H1 (cell line): ENCODE measurements at regions not wholly inside any gene's neighbourhood (a gene's known extent, or its start where the extent isn't known, plus 50 kb on each side); places are given as distances from the start of the nearest gene placed in this dataset.

Experiments used
- CTCF ChIA-PET: fragments of 300-600 bp; sonication (Branson Sonifier 250); formaldehyde crosslinking; loops from one replicate; lab custom pipeline; 2021; ENCODE audit not compliant: partially characterized antibody; lab: Charles Lee
- POLR2A ChIA-PET: fragments of 300-600 bp; sonication (Branson Sonifier 250); formaldehyde crosslinking; loops from one replicate; lab custom pipeline; 2021; ENCODE audit warnings: inconsistent platforms; ENCODE audit not compliant: partially characterized antibody; lab: Charles Lee
- DNase-seq, 2 experiments: peaks; one replicate each; pipeline versions ENCODE4 v3.0.0 to v3.0.0-alpha.2; 2010 to 2022; ENCODE audit warnings: low spot score in 2 of 2, low read depth in 1 of 2, mixed read lengths in 1 of 2
- FAIRE-seq: peaks from 2 replicates; lab custom pipeline; 2011; peaks lifted over from hg19 to GRCh38; lab: Jason Lieb, UNC
- H2AFZ ChIP-seq: 2 replicates; pipeline ENCODE4 v1.8.1; 2012; ENCODE audit warnings: low read length, inconsistent platforms
- H2AK5ac ChIP-seq: 2 replicates; pipeline ENCODE4 v1.6.1; 2013; ENCODE audit warnings: low read depth, low read length
- H2BK120ac ChIP-seq: replicated peaks from 2 replicates; pipeline ENCODE3; 2013; ENCODE audit warnings: low read depth, low read length, inconsistent platforms
- H2BK12ac ChIP-seq: 2 replicates; pipeline ENCODE4 v1.6.1; 2013; ENCODE audit warnings: low read depth, low read length
- H2BK15ac ChIP-seq: 2 replicates; pipeline ENCODE4 v1.6.1; 2013; ENCODE audit warnings: low read length
- H2BK20ac ChIP-seq: 2 replicates; pipeline ENCODE4 v1.6.1; 2013; ENCODE audit warnings: low read length
- H2BK5ac ChIP-seq: 2 replicates; pipeline ENCODE4 v1.6.1; 2013; ENCODE audit warnings: low read depth, low read length
- H3K14ac ChIP-seq: 2 replicates; pipeline ENCODE4 v1.6.1; 2013; ENCODE audit warnings: inconsistent platforms; ENCODE audit not compliant: insufficient read length
- H3K18ac ChIP-seq: 2 replicates; pipeline ENCODE4 v1.6.1; 2013; ENCODE audit warnings: low read length; ENCODE audit errors: extremely low read depth
- H3K23ac ChIP-seq: 2 replicates; pipeline ENCODE4 v1.6.1; 2013; ENCODE audit warnings: inconsistent platforms; ENCODE audit not compliant: insufficient read length
- H3K23me2 ChIP-seq: 2 replicates; pipeline ENCODE4 v1.6.1; 2013; ENCODE audit warnings: low read depth, low read length
- H3K27ac ChIP-seq: 2 replicates; pipeline ENCODE4 v1.6.1; 2011; ENCODE audit warnings: low read depth, low read length, inconsistent platforms
- H3K27me3 ChIP-seq, 4 experiments: replicated peaks in 1 of 4; 1 replicate in 1 of 4; 2 replicates in 3 of 4; pipeline versions ENCODE4 v1.6.1 to v1.8.1; 2011 to 2013; ENCODE audit warnings: low read length in 3 of 4, mild to moderate bottlenecking in 3 of 4, inconsistent platforms in 2 of 4, mixed read lengths in 2 of 4, moderate library complexity in 1 of 4; ENCODE audit not compliant: control insufficient read depth in 3 of 4, insufficient read depth in 3 of 4; ENCODE audit errors: extremely low read depth in 1 of 4
- H3K36me3 ChIP-seq, 4 experiments: 2 replicates each; pipeline versions ENCODE4 v1.6.1 to v1.8.1; 2011 to 2013; ENCODE audit warnings: mild to moderate bottlenecking in 4 of 4, low read length in 3 of 4, moderate library complexity in 2 of 4, control low read depth in 1 of 4, inconsistent platforms in 1 of 4; ENCODE audit not compliant: insufficient read depth in 4 of 4, control insufficient read depth in 2 of 4
- H3K4ac ChIP-seq: replicated peaks from 2 replicates; pipeline ENCODE3; 2013; ENCODE audit warnings: low read length, low read depth, mixed read lengths, inconsistent platforms; ENCODE audit not compliant: insufficient read length
- H3K4me1 ChIP-seq, 4 experiments: replicated peaks in 1 of 4; 1 replicate in 1 of 4; 2 replicates in 3 of 4; pipeline versions ENCODE4 v1.6.1 to v1.8.1; 2011 to 2013; ENCODE audit warnings: low read length in 3 of 4, inconsistent platforms in 2 of 4, mixed read lengths in 1 of 4; ENCODE audit not compliant: insufficient read depth in 4 of 4, control insufficient read depth in 3 of 4
- H3K4me2 ChIP-seq, 2 experiments: 2 replicates each; pipeline versions ENCODE4 v1.6.1 to v1.8.1; 2011 to 2013; ENCODE audit warnings: low read depth in 2 of 2, low read length in 2 of 2, control low read depth in 1 of 2, inconsistent platforms in 1 of 2, mild to moderate bottlenecking in 1 of 2; ENCODE audit not compliant: insufficient read depth in 1 of 2
- H3K4me3 ChIP-seq, 4 experiments: fragments of 200-600, 300-600 bp in 1 of 4; sonication (generic), shearing (Covaris generic), sonication (Bioruptor Twin) in 1 of 4; 2 replicates each; pipeline versions ENCODE4 v1.5.1 to v1.8.1; 2011 to 2016; ENCODE audit warnings: low read length in 4 of 4, low read depth in 3 of 4, control low read depth in 2 of 4, inconsistent platforms in 2 of 4, mild to moderate bottlenecking in 2 of 4, mixed read lengths in 1 of 4, moderate library complexity in 1 of 4; ENCODE audit not compliant: insufficient read depth in 2 of 4; ENCODE audit errors: extremely low read depth in 1 of 4
- H3K56ac ChIP-seq: replicated peaks from 2 replicates; pipeline ENCODE3; 2013; ENCODE audit warnings: low read depth, mild to moderate bottlenecking, mixed read lengths, low read length, inconsistent platforms; ENCODE audit not compliant: insufficient read length
- H3K79me1 ChIP-seq: 2 replicates; pipeline ENCODE4 v1.6.1; 2013; ENCODE audit warnings: low read depth, low read length, control low read depth
- H3K79me2 ChIP-seq, 2 experiments: 2 replicates each; pipeline versions ENCODE4 v1.6.1 to v1.8.1; 2012 to 2013; ENCODE audit warnings: low read length in 2 of 2, mild to moderate bottlenecking in 2 of 2, inconsistent platforms in 1 of 2; ENCODE audit not compliant: insufficient read depth in 2 of 2, control insufficient read depth in 1 of 2
- H3K9ac ChIP-seq, 4 experiments: replicated peaks in 1 of 4; 1 replicate in 1 of 4; 2 replicates in 3 of 4; pipeline versions ENCODE4 v1.6.1 to v1.8.1; 2011 to 2013; ENCODE audit warnings: low read depth in 3 of 4, low read length in 3 of 4, control low read depth in 2 of 4, mild to moderate bottlenecking in 2 of 4, moderate library complexity in 2 of 4, inconsistent platforms in 1 of 4; ENCODE audit errors: extremely low read depth in 1 of 4
- H3K9me3 ChIP-seq, 2 experiments: 2 replicates each; pipeline versions ENCODE4 v1.6.1 to v1.8.1; 2012 to 2013; ENCODE audit warnings: mild to moderate bottlenecking in 2 of 2, moderate library complexity in 2 of 2, control low read depth in 1 of 2, inconsistent platforms in 1 of 2, low read depth in 1 of 2, low read length in 1 of 2, mixed read lengths in 1 of 2; ENCODE audit not compliant: insufficient read depth in 2 of 2
- H4K20me1 ChIP-seq, 2 experiments: replicated peaks in 1 of 2; 2 replicates each; pipeline versions ENCODE3 to v1.8.1; 2011 to 2013; ENCODE audit warnings: inconsistent platforms in 2 of 2, low read length in 2 of 2, mild to moderate bottlenecking in 1 of 2; ENCODE audit not compliant: insufficient read depth in 2 of 2, control insufficient read depth in 1 of 2
- H4K5ac ChIP-seq: 2 replicates; pipeline ENCODE4 v1.6.1; 2013; ENCODE audit warnings: low read length, low read depth, mixed read lengths, inconsistent platforms; ENCODE audit not compliant: insufficient read length
- H4K8ac ChIP-seq: 2 replicates; pipeline ENCODE4 v1.8.0; 2013; ENCODE audit warnings: mild to moderate bottlenecking, moderate library complexity, low read length, inconsistent platforms; ENCODE audit not compliant: insufficient read depth; ENCODE audit errors: extremely low read depth
- H4K91ac ChIP-seq: replicated peaks from 2 replicates; pipeline ENCODE3; 2013; ENCODE audit warnings: low read length, mixed read lengths, inconsistent platforms; ENCODE audit not compliant: insufficient read length
- BACH1 ChIP-seq: IDR thresholded peaks from 2 replicates; pipeline ENCODE4 v1.6.1; 2012; ENCODE audit warnings: low read length, improper control_type of control experiment
- CEBPB ChIP-seq: IDR thresholded peaks from 2 replicates; pipeline ENCODE4 v1.6.1; 2012; ENCODE audit warnings: low read depth, low read length
- E2F6 ChIP-seq: IDR thresholded peaks from 2 replicates; pipeline ENCODE4 v1.6.1; 2012; ENCODE audit warnings: inconsistent platforms
- EZH2 ChIP-seq: fragments of 200-600 bp; sonication (generic); IDR thresholded peaks from 2 replicates; pipeline ENCODE4 v1.7.1; 2012; ENCODE audit warnings: low read depth, mild to moderate bottlenecking, moderate library complexity, low read length, inconsistent platforms; ENCODE audit not compliant: severe bottlenecking
- HDAC2 ChIP-seq, 2 experiments: fragments of 300-600 bp in 1 of 2; sonication (generic) in 1 of 2; IDR thresholded peaks; 2 replicates each; pipeline ENCODE4 v1.6.1; 2011 to 2012; ENCODE audit warnings: low read depth in 2 of 2, low read length in 2 of 2, mild to moderate bottlenecking in 2 of 2, moderate library complexity in 2 of 2, borderline replicate concordance in 1 of 2, inconsistent platforms in 1 of 2
- JUND ChIP-seq: IDR thresholded peaks from 2 replicates; pipeline ENCODE4 v1.6.1; 2011; ENCODE audit warnings: mild to moderate bottlenecking, improper control_type of control experiment, low read length
- MAFK ChIP-seq: IDR thresholded peaks from 2 replicates; pipeline ENCODE4 v1.6.1; 2012; ENCODE audit warnings: low read depth, mild to moderate bottlenecking, improper control_type of control experiment, low read length
- NRF1 ChIP-seq: IDR thresholded peaks from 2 replicates; pipeline ENCODE4 v1.6.1; 2011; ENCODE audit warnings: mild to moderate bottlenecking, low read depth, low read length, improper control_type of control experiment
- POLR2AphosphoS5 ChIP-seq: IDR thresholded peaks from 2 replicates; pipeline ENCODE4 v1.6.1; 2011; ENCODE audit warnings: low read depth, low read length
- TAF7 ChIP-seq: optimal IDR thresholded peaks from 2 replicates; pipeline ENCODE3; 2011; ENCODE audit warnings: low read depth, mild to moderate bottlenecking, inconsistent platforms, low read length, moderate library complexity, borderline replicate concordance
- TCF12 ChIP-seq: IDR thresholded peaks from 2 replicates; pipeline ENCODE4 v1.6.1; 2011; ENCODE audit warnings: low read depth, mild to moderate bottlenecking, low read length
- ZNF274 ChIP-seq: IDR thresholded peaks from 2 replicates; pipeline ENCODE4 v1.7.0; 2012; ENCODE audit warnings: low read length, borderline replicate concordance; ENCODE audit errors: extremely low read depth
- WGBS, 2 experiments: shearing (Covaris generic) in 1 of 2; methylation state at CpG; one replicate each; pipeline versions ENCODE4 v1.1.6 to v1.1.7; 2013 to 2015; ENCODE audit warnings: low lambda C conversion rate in 2 of 2, mixed read lengths in 2 of 2, inconsistent platforms in 1 of 2, low coverage in 1 of 2, missing lambda C conversion rate in 1 of 2; ENCODE audit not compliant: insufficient replicate concordance in 2 of 2, insufficient coverage in 1 of 2, insufficient read length in 1 of 2; ENCODE audit errors: extremely low coverage in 1 of 2, missing lambda C conversion rate in 1 of 2; 5-methylcytosine and 5-hydroxymethylcytosine counted together
- TF ChIP-seq, protein P1 (sequence below): IDR thresholded peaks from 2 replicates; pipeline ENCODE4 v1.6.1; 2012; ENCODE audit warnings: low read length, inconsistent platforms

DNA sequence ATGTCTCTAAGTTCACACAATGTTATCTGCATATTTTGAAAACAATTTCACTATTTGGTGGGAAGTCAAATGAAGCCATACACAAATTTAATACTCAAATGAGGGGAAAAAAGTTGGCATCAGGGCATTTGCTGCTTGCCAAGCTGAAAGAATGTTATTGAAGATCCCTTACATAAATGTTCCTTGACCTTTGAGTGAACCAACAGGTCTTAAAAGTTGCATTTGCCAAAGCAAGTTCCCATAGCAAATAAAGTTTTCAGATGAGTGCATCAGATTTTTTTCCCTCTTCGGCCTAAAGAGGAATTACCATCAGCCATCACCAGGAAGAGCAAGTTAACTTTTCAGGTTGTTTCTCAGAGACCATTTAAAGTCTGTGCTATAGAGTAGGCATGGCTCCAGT is 115.9 kb downstream of the COX18 start:
- Histone ChIP-seq H3K23me2 (no peaks in the 10 kb centered on the region; the same call in 1 of the 2 replicates), H4K5ac (no peak overlapping the region), H3K4ac (no peak overlapping the region), H3K36me3 (no peaks in the 10 kb centered on the region), H2BK120ac (no peak overlapping the region), H2AK5ac (no peak overlapping the region), H4K20me1 (no peaks in the 10 kb centered on the region), H3K27ac (no peak overlapping the region), H3K27me3 (no peaks in the 10 kb centered on the region), H4K8ac (no peak overlapping the region), H3K9ac (no peak overlapping the region), H3K23ac (no peak overlapping the region), H3K4me3 (no peak overlapping the region), H3K4me2 (no peak overlapping the region), H3K56ac (no peak overlapping the region), H3K14ac (no peak overlapping the region), H2AFZ (no peak overlapping the region), H3K9me3 (no peaks in the 10 kb centered on the region), H3K79me1 (no peaks in the 10 kb centered on the region), H3K18ac (no peak overlapping the region), H3K4me1 (no peaks in the 10 kb centered on the region; a peak in 1 of 7 replicates), H3K79me2 (no peaks in the 10 kb centered on the region), H2BK15ac (no peak overlapping the region), H2BK12ac (no peak overlapping the region), H4K91ac (no peak overlapping the region), H2BK5ac (no peak overlapping the region), H2BK20ac (no peak overlapping the region)
- CTCF ChIA-PET = interaction anchor here (0.5 kb wide), 1 partner anchor 68 kb away, joined by 3 read pairs; no protein-coding TSS in a partner anchor
- POLR2A ChIA-PET = no interaction called here
- WGBS, 2 experiments = 90% methylated on average over 1 of the region's 1 CpG; no CpG with 5 or more reads in 1 of the 2 experiments
- DNase-seq (no peak), FAIRE-seq (no peak)
- TF ChIP-seq BACH1 (no peak), CEBPB (no peak), TAF7 (no peak), TCF12 (no peak), MAFK (no peak), ZNF274 (no peak), E2F6 (no peak), POLR2AphosphoS5 (no peak), NRF1 (no peak), HDAC2 (IDR thresholded peaks at IDR 0.05; ENCODE audit: borderline replicate concordance in 1 of 2, low read depth in 2 of 2, low read length in 2 of 2) (no peak), JUND (no peak), EZH2 (no peak)
- TF ChIP-seq, protein P1, sequence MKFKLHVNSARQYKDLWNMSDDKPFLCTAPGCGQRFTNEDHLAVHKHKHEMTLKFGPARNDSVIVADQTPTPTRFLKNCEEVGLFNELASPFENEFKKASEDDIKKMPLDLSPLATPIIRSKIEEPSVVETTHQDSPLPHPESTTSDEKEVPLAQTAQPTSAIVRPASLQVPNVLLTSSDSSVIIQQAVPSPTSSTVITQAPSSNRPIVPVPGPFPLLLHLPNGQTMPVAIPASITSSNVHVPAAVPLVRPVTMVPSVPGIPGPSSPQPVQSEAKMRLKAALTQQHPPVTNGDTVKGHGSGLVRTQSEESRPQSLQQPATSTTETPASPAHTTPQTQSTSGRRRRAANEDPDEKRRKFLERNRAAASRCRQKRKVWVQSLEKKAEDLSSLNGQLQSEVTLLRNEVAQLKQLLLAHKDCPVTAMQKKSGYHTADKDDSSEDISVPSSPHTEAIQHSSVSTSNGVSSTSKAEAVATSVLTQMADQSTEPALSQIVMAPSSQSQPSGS = no peak
